ENCODE measurements at regions not wholly inside any gene's neighbourhood (a gene's known extent, or its start where the extent isn't known, plus 50 kb on each side); places are given as distances from the start of the nearest gene placed in this dataset.

DNA sequence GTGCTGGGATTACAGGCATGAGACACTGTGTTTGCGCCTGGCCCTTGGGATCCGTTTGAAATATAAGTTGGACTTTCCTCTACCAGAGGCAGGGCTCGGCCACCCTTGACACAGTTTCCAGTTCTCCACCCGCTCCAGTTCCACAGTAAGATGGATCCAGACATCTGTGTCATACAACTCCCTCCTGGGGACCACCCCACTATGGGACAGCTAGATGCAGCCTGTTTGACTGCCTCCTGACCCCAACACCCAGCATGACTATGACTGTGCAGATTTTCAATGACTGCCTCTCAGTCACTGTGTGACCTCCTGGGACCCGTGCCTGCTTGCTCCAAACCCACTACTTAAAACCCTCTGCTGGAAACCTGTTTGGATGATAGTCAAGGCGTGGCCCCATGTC is 166.7 kb downstream of the IRF8 start:
- TF ChIP-seq CTCF (IDR thresholded peaks at IDR 0.05) = no peak
- TF ChIP-seq POLR2A (IDR thresholded peaks at IDR 0.05) = no peak
- no peak for TF ChIP-seq POLR2AphosphoS5 (IDR thresholded peaks at IDR 0.05)
- TF ChIP-seq EP300 (IDR thresholded peaks at IDR 0.05) = no peak

Data from sigmoid colon (tissue), 4 donors.